HG03060 (cell line): ENCODE measurements at regions not wholly inside any gene's neighbourhood (a gene's known extent, or its start where the extent isn't known, plus 50 kb on each side); places are given as distances from the start of the nearest gene placed in this dataset.

Source experiments
- ATAC-seq: cut with Tn5 transposase; IDR thresholded peaks from one replicate; pipeline ENCODE4 v1.9.1; 2021; ENCODE audit warnings: low read depth, moderate number of reproducible peaks; ENCODE audit not compliant: unreplicated experiment

DNA sequence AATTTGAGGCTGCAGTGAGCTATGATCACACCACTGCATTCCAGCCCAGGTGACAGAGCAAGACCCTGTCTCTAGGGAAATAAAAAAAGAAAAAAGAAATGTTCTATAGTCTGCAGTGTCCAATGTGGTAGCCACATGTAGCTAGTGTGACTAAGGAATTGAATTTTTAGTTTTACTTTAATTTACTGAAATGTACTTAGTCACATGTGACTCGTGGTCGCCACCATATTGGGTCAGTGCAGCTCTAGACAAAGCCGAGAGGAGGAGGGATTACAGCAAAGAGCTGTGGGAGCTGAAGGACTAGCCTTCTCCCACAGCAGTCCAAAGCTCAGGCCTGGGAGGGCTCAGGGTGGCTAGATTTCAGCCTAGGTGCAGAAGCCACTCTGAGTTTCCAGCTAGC is 65.9 kb upstream of the NTRK3 start:
- ATAC-seq: no peak

DNA sequence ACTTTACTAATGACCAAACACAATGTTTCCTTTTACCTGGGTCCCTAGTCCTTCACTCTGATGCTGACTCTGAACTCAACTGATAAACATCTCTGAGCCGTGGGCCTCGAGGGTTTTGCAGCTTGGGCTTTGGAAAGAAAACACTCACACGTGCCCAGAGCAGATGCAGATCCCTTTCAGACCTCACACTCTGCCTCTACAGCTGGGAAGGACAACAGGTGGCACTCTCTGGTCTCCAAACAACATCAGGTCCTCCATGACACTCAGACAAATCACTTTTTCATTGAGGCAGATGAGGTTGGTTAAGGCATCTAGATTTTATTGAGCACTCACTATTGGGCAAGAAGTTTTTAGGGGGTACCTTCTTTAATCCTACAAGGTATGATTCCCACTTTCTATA is 64.7 kb upstream of the NTRK3 start:
- ATAC-seq: no peak

DNA sequence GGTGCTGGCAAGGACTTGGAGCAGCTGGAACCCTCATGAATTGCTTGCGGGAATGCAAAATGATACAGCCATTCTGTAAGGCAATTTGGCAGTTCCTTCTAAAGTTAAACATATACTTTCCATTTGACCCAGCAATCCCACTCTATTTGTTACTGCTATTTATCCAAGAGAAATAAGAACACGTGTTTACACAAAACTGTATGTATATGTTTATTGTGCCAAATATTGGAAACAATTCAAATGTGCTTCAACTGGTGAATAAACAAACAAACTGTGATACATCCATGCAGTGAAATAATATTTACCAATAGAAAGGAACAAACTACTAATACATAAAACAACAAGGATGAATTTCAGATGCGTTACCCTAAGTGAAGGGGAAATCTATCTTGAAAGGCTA is 60.0 kb upstream of the NTRK3 start:
- no peak for ATAC-seq

DNA sequence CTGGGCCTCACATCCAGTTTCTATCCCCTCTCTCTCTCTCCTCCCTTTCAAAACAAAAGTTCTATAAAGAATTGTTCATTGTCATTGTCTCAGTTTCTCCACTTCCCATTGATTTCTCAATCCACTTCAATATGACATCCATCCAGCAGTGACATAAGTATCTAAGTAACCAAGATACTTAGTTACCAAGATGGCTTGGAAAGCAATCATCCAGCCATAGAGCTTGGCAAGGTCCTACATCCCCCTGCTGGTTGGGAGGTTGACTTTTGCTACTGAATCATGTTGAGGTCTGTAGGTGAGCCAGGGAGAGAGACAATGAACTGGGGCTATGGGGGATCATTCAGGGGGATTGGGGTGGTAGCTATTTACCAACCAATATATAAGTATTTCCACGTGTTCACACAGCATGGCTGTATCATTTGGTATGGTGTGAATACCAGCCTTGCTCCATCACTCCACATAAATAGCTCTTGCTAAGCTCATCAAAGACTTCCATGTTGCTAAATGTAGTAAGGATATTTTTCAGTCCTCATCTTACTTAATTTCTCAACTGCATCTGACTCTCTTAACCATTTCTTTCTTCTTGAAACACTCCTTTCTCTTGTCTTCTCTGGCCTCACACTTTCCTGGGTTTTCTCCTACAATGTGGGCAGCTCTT is 58.8 kb upstream of the NTRK3 start:
- ATAC-seq: no peak

DNA sequence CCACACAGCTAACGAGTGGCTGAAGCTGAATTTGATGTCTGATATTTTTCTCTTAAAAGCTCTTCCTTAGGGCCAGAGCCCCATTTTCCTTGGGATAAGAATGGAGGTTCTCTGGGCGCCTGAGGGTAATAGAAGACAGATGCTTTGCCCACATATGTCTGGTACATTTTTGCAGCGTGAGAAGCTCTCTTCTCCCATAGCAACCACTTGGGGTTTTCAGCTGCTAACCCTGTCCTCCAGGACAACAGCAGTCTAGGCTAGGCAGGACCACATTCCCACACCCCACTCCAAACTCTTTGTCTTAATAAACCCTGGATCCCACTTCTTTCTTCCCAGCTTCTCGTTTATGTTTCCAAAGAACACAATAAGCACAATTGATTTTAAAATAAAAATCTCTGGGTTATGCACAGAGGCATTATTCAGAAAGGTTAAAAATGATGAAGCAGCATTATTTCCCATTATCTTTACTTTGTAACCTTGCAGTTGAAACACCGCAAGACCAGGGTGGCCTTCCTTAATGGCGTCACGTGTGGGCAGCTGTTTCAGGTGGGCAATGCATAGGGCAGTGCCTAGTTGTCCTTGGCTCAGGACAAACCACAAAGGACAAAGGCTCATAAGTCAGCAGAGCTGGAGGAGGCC is 56.5 kb upstream of the NTRK3 start:
- no peak for ATAC-seq

DNA sequence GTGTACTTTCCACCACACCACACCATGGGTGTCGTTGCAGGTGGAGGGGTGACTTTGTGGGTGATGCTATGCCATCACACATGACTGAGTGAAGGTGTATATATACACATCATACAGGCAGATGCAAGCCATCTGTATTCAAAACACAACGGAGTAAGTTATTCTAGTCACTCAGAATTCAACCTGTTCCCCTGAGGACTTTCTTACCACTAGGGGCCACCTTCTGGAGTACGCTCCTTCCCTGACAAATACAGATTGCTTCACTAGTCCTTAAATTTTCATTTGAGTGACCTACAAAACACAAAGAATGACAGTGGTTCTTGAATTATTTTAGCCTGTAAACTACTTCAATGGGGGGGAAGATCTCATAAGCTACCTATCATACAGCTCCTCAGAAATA is 52.8 kb upstream of the NTRK3 start:
- ATAC-seq: no peak

DNA sequence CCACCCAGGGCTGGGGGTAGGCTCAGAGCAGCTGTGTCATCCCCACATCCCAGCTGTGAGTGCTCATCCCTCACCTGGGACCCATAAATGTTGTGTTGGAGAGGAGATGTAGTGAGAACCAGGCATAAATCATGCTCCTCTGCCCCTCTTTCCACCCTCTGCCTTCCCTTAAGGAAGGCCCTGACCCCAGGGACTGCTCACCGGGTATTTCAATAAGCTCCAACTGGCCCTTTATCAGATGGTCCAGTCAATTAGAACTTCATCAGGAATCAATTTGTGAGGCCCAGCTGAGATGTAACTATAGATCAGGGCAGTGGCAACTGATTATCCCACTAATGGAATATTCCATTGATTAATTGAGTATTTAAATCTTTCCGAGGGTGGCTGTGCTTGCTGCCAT is 50.8 kb upstream of the NTRK3 start:
- no peak for ATAC-seq
